Hepatocyte (in vitro differentiated cells): ENCODE measurements at regions not wholly inside any gene's neighbourhood (a gene's known extent, or its start where the extent isn't known, plus 50 kb on each side); places are given as distances from the start of the nearest gene placed in this dataset.
"Not testable (repeated sequence)": the region's sequence is repeated elsewhere in the genome, so short reads cannot be mapped to it uniquely, and the experiment has no call there.

Source experiments
- DNase-seq: peaks from one replicate; pipeline ENCODE4 v3.0.0-alpha.2; 2016; ENCODE audit warnings: low spot score
- H2AFZ ChIP-seq: fragments of 200-600 bp; sonication (generic); 2 replicates; pipeline ENCODE4 v1.6.0; 2016; ENCODE audit warnings: antibody characterized with exemption, mild to moderate bottlenecking
- H3K27ac ChIP-seq: fragments of 200-600 bp; sonication (generic); 2 replicates; pipeline ENCODE4 v1.5.1; 2016; ENCODE audit warnings: mild to moderate bottlenecking
- H3K27me3 ChIP-seq: fragments of 200-600 bp; sonication (generic); 2 replicates; pipeline ENCODE4 v1.6.1; 2016
- H3K36me3 ChIP-seq: fragments of 200-600 bp; sonication (generic); replicated peaks from 2 replicates; pipeline ENCODE4 v1.5.1; 2016; ENCODE audit warnings: low read depth; ENCODE audit not compliant: insufficient read depth
- H3K4me1 ChIP-seq: fragments of 200-600 bp; sonication (generic); 2 replicates; pipeline ENCODE4 v1.5.1; 2016; ENCODE audit warnings: mild to moderate bottlenecking, moderate library complexity; ENCODE audit not compliant: insufficient read depth
- H3K4me2 ChIP-seq: fragments of 200-600 bp; sonication (generic); 2 replicates; pipeline ENCODE4 v1.6.0; 2016
- H3K4me3 ChIP-seq: fragments of 200-600 bp; sonication (generic); 2 replicates; pipeline ENCODE4 v1.5.1; 2016; ENCODE audit warnings: mild to moderate bottlenecking
- H3K79me2 ChIP-seq: fragments of 200-600 bp; sonication (generic); 2 replicates; pipeline ENCODE4 v1.6.0; 2017; ENCODE audit warnings: mild to moderate bottlenecking
- H3K9me2 ChIP-seq: fragments of 200-600 bp; sonication (generic); replicated peaks from 2 replicates; pipeline ENCODE4 v1.6.0; 2017; ENCODE audit warnings: mild to moderate bottlenecking; ENCODE audit not compliant: insufficient read depth
- H3K9me3 ChIP-seq: fragments of 200-600 bp; sonication (generic); 2 replicates; pipeline ENCODE4 v1.5.1; 2016; ENCODE audit warnings: low read depth, mild to moderate bottlenecking
- H4K20me1 ChIP-seq: fragments of 200-600 bp; sonication (generic); 2 replicates; pipeline ENCODE4 v1.6.0; 2016; ENCODE audit warnings: mild to moderate bottlenecking; ENCODE audit not compliant: insufficient read depth, poor library complexity, severe bottlenecking
- CTCF ChIP-seq: fragments of 200-600 bp; sonication (generic); IDR thresholded peaks from 2 replicates; pipeline ENCODE4 v1.5.1; 2016; ENCODE audit warnings: antibody characterized with exemption, mild to moderate bottlenecking; ENCODE audit not compliant: poor library complexity
- EZH2 ChIP-seq: fragments of 200-600 bp; sonication (generic); IDR thresholded peaks from 2 replicates; pipeline ENCODE4 v1.6.1; 2016; ENCODE audit warnings: antibody characterized with exemption, mild to moderate bottlenecking, borderline replicate concordance
- EZH2phosphoT487 ChIP-seq: fragments of 200-600 bp; sonication (generic); IDR thresholded peaks from one replicate; pipeline ENCODE4 v1.6.1; 2018; ENCODE audit warnings: antibody characterized with exemption, mild to moderate bottlenecking, low read depth, moderate library complexity; ENCODE audit not compliant: unreplicated experiment, severe bottlenecking
- WGBS: methylation state at CpG from one replicate; pipeline ENCODE4 v1.1.6; 2016; ENCODE audit warnings: low lambda C conversion rate; ENCODE audit errors: missing lambda C conversion rate; 5-methylcytosine and 5-hydroxymethylcytosine counted together

- WGBS = 55% methylated on average over 2 of the region's 2 CpGs
- H3K27ac ChIP-seq = no peak overlapping the region
- TF ChIP-seq EZH2phosphoT487 (no peak), CTCF (no peak), EZH2 (no peak)
- H3K4me1 ChIP-seq = no peaks in the 10 kb centered on the region
- H3K4me3 ChIP-seq = no peak overlapping the region
- H3K9me2 ChIP-seq = no peaks in the 10 kb centered on the region
- no peaks in the 10 kb centered on the region for H3K9me3 ChIP-seq
- no peak overlapping the region for H3K4me2 ChIP-seq
- H3K27me3 ChIP-seq = no peaks in the 10 kb centered on the region
- H2AFZ ChIP-seq = no peak overlapping the region
- no peak for DNase-seq
- no peaks in the 10 kb centered on the region for H3K36me3 ChIP-seq
- H3K79me2 ChIP-seq = no peaks in the 10 kb centered on the region
- H4K20me1 ChIP-seq = no peaks in the 10 kb centered on the region
Observed at GRCh38 chrX:75596178-75596577, 73.3 kb upstream of the ZDHHC15 start.

GRCh38 chrX:75593186-75593585 lies 70.3 kb upstream of the ZDHHC15 start:
- DNase-seq, H3K9me3 ChIP-seq, H2AFZ ChIP-seq, H3K4me2 ChIP-seq, H3K4me3 ChIP-seq, H3K79me2 ChIP-seq, H3K27ac ChIP-seq, H3K36me3 ChIP-seq, H3K9me2 ChIP-seq, H3K4me1 ChIP-seq, H4K20me1 ChIP-seq, H3K27me3 ChIP-seq: not testable (repeated sequence)
- WGBS = 86% methylated on average over 7 of the region's 7 CpGs

GRCh38 chrX:75582511-75582910 lies 59.7 kb upstream of the ZDHHC15 start:
- no peaks in the 10 kb centered on the region for H3K27me3 ChIP-seq
- H3K79me2 ChIP-seq = no peaks in the 10 kb centered on the region
- no peaks in the 10 kb centered on the region for H4K20me1 ChIP-seq
- TF ChIP-seq EZH2phosphoT487 (no peak), EZH2 (no peak), CTCF (no peak)
- no peak for DNase-seq
- no peak overlapping the region for H2AFZ ChIP-seq
- no peaks in the 10 kb centered on the region for H3K4me1 ChIP-seq
- no peak overlapping the region for H3K4me2 ChIP-seq
- 95% methylated on average over 13 of the region's 13 CpGs for WGBS
- no peak overlapping the region for H3K27ac ChIP-seq
- no peaks in the 10 kb centered on the region for H3K36me3 ChIP-seq
- H3K9me2 ChIP-seq = no peaks in the 10 kb centered on the region
- no peak overlapping the region for H3K4me3 ChIP-seq
- no peaks in the 10 kb centered on the region for H3K9me3 ChIP-seq
